CD4-positive, alpha-beta T cell treated with Interleukin-17A for 1 hour (primary cell): ENCODE measurements at regions not wholly inside any gene's neighbourhood (a gene's known extent, or its start where the extent isn't known, plus 50 kb on each side); places are given as distances from the start of the nearest gene placed in this dataset.
"Not testable (repeated sequence)": the region's sequence is repeated elsewhere in the genome, so short reads cannot be mapped to it uniquely, and the experiment has no call there.

Experiments used
- DNase-seq: peaks from one replicate; pipeline ENCODE4 v3.0.0-alpha.2; 2020

DNA sequence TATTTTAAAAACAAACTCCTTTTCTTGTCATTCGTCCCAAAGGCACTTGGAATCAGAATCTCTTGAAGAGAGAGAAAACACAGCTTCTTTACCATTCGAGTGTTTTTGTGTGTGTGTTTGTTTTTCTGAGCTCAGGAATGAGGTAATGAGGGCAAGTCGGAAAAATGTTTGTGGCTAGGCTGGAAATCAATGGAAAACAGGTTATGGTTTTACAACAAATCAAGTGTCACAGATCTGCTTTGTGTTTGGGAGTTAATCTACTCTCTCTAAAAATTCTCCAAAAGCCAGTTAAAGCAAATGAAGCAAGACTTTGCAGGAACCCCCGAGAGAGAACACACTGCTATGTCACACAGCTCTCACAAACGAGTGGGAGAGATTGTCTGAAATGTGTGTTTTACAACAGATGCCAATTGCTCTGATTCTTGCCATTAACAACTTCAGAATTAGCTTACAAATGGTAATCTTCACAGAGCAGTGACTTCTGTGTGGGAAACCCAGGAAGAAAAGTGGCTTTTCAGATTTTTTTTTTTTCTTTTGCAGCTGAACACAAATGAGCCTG, 264.1 kb downstream of the CBLL2 start:
- DNase-seq = no peak

DNA sequence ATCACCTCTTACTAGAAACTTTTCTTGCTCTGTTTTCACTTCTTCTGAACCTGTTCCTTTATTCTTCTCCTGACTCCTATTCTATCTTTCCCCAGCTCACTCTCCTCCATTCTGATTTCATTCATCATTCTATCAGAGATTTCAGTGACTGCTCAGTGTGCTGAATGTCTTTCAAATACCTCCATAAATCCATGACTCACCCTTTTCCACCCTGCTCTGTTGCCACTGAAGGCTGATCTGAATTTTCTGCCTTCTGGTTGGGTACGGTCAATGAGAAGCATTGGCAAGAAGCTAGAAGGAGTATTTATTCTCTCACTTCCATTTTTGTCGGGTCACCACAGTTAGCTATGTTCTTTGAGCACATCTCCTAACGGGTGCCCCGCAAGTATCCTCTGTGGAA, 265.9 kb downstream of the CBLL2 start:
- DNase-seq = no peak

GRCh38 chrX:22541926-22542325, 269.2 kb downstream of the CBLL2 start:
- DNase-seq = no peak

DNA sequence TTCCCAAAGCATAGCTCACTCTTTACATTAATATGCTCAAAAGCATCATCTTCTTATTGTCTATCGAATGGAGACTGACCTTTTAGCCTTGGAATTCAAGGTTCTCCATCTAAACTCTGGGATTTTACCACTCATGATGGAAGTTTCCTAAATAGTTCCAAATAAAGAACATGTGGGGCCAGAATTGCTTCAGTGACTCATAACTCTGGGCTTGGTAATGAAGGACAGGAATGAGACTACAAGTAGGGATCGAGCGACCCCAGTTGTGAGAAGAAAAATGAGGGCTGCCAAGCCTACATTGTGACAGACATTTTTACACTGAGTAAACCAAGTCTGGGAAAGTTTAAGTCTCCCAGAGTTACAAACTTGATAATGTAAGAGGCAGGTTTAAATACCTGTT, 269.9 kb downstream of the CBLL2 start:
- no peak for DNase-seq

DNA sequence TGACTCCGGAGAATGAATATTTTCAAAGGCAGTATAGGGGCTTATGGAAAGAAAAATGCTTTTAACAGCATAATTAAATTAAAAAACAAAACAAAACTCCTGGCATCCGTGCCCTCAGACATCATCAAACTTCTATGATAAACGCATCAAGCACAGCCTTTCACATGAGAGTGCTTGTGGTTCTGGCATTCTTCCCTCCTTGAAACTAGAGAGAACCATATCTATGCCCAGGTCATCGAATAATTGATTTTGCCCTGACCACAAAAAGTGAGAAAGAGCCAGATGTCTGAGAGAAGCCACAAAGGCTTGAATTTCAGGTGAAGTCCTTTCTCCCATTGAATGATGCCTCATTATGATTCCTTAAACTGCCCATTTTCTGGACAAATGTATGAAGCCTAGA, 286.8 kb downstream of the CBLL2 start:
- DNase-seq = no peak

GRCh38 chrX:22575161-22575845, 302.6 kb downstream of the CBLL2 start:
- no peak for DNase-seq

DNA sequence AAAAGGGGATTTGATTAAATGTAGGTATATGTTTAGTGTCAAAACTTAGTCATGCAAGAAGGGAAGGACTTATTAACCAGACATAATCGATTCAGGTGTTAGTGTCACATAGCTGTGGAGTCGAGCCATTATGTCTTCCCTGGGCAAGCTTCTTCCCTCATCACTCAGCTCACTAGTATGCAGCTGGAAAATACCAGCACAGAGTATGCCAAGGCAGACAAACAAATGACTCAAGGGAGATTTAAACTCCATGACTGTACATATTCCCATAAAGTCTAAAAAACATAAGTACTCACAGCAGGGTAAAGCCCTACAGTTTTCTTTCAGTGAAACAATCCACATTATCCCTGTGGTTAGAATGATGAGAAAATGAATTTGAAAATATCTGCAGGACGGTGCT, 304.5 kb downstream of the CBLL2 start:
- no peak for DNase-seq

- DNase-seq = no peak
These were observed 313.1 kb downstream of the CBLL2 start for GRCh38 chrX:22585831-22586230.

- DNase-seq = no peak
These were observed 317.1 kb downstream of the CBLL2 start for GRCh38 chrX:22589845-22590244.

DNA sequence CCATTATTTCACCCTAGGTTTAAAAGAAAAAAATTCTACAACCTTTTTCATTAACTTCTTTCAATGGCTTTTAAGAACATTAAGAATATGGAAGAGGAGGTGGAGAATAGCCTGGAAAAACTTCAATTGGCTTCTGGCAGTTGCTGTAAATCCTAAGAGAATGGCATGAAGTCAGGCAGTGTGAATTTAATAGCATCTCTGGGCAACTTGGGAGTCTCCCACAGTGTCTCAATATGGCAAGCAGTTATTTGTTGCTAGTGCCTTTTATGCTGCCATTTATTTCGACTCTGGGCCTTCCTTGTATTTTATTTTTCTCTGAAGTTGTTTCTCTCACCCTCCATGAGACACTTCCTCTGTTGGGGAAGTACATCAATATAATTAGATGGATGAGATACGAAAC, 322.1 kb downstream of the CBLL2 start:
- no peak for DNase-seq

GRCh38 chrX:22603060-22603459, 330.3 kb downstream of the CBLL2 start:
- DNase-seq = no peak

GRCh38 chrX:22609452-22609851, 336.7 kb downstream of the CBLL2 start:
- DNase-seq = not testable (repeated sequence)

DNA sequence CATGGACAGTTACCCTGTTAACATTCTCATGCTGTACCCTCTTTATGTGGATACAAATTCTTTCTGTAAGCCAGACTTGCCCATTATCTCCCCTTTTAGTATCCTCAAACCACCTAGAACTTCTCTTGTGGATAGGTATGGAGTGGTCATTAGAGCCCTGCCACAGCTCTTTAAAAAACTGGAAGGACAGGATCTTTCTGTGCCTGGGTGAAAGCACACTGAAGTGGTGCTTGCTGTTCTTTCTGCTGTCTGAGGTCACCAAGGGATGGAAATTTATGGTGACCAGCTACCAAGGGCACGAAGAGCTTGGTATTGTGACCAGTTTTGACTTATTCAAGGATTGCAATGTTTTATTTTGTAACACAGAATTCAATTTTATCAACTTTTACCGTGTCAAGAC, 344.2 kb downstream of the CBLL2 start:
- no peak for DNase-seq

GRCh38 chrX:22627576-22627975, 354.9 kb downstream of the CBLL2 start:
- DNase-seq = no peak

- no peak for DNase-seq
These were observed 355.6 kb downstream of the CBLL2 start for GRCh38 chrX:22628275-22628674.

- DNase-seq = no peak
These were observed 356.5 kb downstream of the CBLL2 start for GRCh38 chrX:22629105-22629725.

DNA sequence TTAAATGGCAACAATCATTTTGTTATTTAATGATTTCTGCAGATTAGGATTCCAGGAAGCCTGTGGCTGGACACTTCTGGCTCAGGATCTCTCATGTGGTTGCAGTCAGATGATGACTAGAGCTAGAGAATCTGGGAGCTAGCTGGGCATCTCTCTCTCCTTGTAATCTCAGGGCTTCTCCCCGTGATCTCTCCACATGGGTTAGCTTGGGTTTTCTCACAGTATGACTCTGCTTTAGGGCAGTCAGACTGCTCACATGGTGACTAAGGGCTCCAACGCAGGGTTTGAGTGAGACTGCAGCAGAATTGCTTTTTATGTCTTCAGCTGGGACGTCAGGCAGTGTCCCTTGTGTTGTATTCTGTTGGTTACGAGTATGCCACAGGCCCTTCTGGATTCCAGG, 361.4 kb downstream of the CBLL2 start:
- no peak for DNase-seq

- DNase-seq = no peak
These were observed 362.0 kb downstream of the CBLL2 start for GRCh38 chrX:22634751-22635150.

DNA sequence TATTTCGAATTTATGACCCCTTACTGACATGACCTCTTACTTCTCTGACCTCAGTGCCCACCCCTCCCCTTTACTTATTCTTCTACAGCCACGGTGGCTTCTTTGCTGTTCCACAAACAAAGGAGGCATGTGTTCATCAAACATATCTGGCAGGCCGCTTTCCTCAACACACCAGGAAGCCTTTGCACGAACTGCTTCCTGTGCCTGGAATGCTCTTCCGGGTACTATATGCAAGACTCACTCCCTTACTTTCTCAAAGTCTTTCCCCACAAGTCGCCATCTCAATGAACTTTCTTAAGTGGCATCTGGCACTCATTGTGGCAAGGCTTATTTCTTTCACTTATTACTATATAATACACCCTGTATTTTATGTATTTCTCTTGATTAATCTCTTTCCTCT, 351.5 kb upstream of the DDX53 start:
- no peak for DNase-seq

- DNase-seq = no peak
These were observed 349.1 kb upstream of the DDX53 start for GRCh38 chrX:22650691-22651090.

DNA sequence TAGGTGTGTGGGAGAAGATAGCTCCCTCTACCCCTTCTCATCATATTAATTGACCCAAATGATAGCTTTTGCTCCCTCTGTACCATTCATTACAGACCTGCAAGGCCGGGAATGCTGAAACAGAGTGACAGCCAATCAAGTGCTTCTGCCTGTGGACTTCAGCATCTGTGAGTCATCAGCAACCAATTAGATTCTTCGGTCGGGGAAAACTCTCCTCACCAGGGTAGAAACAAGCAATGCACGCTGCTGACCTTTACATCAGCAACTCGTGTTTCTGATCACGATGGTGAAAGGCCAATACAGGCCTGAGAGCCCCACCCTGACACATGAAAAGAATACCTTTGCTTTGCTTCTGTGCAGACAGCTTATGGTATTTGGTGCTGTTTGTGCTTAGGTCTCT, 347.2 kb upstream of the DDX53 start:
- DNase-seq = no peak

DNA sequence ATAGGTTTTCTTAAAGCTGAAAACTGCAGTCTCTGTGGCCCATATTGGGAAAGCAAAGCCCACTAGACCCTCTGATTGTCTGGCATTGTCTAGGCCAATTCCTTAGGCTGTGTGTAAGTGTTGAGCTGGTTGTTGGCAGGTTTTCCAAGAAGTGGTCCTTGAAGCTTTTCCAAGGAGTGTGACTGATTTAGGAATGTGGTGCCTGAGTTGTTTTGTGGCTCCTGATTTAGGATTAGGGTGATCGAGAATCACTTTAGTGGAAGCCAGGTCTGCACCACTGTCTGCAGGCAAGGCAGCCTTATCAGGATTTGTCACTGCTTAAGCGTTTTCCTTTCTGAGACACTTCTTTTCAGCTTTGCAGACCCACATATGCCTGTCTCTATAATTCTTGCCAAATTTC, 339.0 kb upstream of the DDX53 start:
- DNase-seq = no peak

DNA sequence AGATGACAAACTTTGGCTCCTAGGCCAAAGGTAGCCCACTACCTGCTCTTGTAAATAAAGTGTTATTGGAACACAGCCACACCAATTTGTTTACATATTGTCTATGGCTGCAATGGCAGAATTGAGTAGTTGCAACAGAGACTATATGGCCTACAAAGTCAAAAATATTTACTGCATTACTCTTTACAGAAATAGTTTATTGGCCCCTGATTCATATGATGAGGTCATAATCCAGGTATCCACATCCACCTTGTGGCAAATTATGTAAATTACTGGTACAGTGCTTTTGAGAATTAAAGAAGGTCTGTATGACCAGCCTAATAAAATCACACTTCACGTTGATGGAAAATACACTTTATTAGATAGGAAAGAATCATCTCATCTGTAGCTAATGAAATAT, 337.0 kb upstream of the DDX53 start:
- DNase-seq = no peak

GRCh38 chrX:22664826-22665225, 334.9 kb upstream of the DDX53 start:
- DNase-seq = no peak

DNA sequence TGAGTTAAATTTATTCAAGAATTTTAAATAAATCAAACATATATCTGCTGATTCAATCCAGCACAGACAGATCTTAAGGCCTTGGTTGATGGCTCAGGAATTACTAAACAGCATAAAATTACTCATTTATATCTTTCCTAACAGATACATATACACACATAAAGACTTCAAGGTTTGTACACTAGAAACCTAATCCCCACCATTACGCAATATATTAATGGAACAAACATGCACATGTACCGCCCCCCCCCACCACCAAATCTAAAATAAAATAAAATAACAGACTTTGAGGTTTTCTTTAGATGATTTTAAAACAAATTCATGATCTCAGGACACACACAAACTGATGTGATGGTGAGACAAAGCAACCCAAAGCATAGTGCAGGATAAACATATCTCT, 333.9 kb upstream of the DDX53 start:
- no peak for DNase-seq
